SK-N-SH (cell line): ENCODE measurements at regions not wholly inside any gene's neighbourhood (a gene's known extent, or its start where the extent isn't known, plus 50 kb on each side); places are given as distances from the start of the nearest gene placed in this dataset.

Source experiments
- CTCF ChIA-PET: fragments of 300-600, 350-600 bp; formaldehyde crosslinking; extraction: SDS; loops from one replicate; lab custom pipeline; 2021; lab: Yijun Ruan, JAX
- POLR2A ChIA-PET: fragments of 350-600 bp; sonication (Branson Sonifier 250); formaldehyde crosslinking; extraction: SDS; loops from one replicate; lab custom pipeline; 2020; ENCODE audit warnings: antibody characterized with exemption, inconsistent platforms; lab: Yijun Ruan, JAX
- DNase-seq: peaks from one replicate; pipeline ENCODE4 v3.0.0; 2012
- H2AFZ ChIP-seq: fragments of 200-600 bp; sonication (generic); 2 replicates; pipeline ENCODE4 v1.8.1; 2016; ENCODE audit warnings: antibody characterized with exemption, mild to moderate bottlenecking, low read depth
- H3F3A ChIP-seq: fragments of 200-600 bp; sonication (generic); replicated peaks from 2 replicates; pipeline ENCODE3; 2016; ENCODE audit warnings: antibody characterized with exemption, mild to moderate bottlenecking; ENCODE audit not compliant: insufficient read depth
- H3K27ac ChIP-seq, 2 experiments: fragments of 200-500 bp in 1 of 2; fragments of 200-600 bp in 1 of 2; sonication (Bioruptor generic) in 1 of 2; sonication (generic), shearing (Covaris generic) in 1 of 2; 2 replicates each; pipeline versions ENCODE4 v1.5.1 to v1.6.1; 2014 to 2016; ENCODE audit warnings: low read depth in 2 of 2, inconsistent platforms in 1 of 2, low read length in 1 of 2, mild to moderate bottlenecking in 1 of 2, mixed read lengths in 1 of 2
- H3K27me3 ChIP-seq: fragments of 200-600 bp; sonication (generic), shearing (Covaris generic); 2 replicates; pipeline ENCODE4 v1.6.1; 2016; ENCODE audit warnings: mixed run types; ENCODE audit not compliant: insufficient read depth
- H3K36me3 ChIP-seq, 2 experiments: fragments of 200-500 bp in 1 of 2; fragments of 200-600 bp in 1 of 2; sonication (Bioruptor generic) in 1 of 2; sonication (generic) in 1 of 2; replicated peaks in 1 of 2; 2 replicates each; pipeline versions ENCODE3 to v1.5.1; 2014 to 2016; ENCODE audit warnings: low read length in 1 of 2, mild to moderate bottlenecking in 1 of 2; ENCODE audit not compliant: insufficient read depth in 2 of 2, control insufficient read depth in 1 of 2
- H3K4me1 ChIP-seq, 2 experiments: fragments of 200-500 bp in 1 of 2; fragments of 200-600 bp in 1 of 2; sonication (Bioruptor generic) in 1 of 2; sonication (generic), shearing (Covaris generic) in 1 of 2; 2 replicates each; pipeline versions ENCODE4 v1.5.1 to v1.6.1; 2014 to 2016; ENCODE audit warnings: low read depth in 1 of 2, low read length in 1 of 2, mixed run types in 1 of 2; ENCODE audit not compliant: insufficient read depth in 2 of 2, control insufficient read depth in 1 of 2
- H3K4me2 ChIP-seq: fragments of 200-600 bp; sonication (generic), shearing (Covaris generic); 2 replicates; pipeline ENCODE4 v1.6.1; 2017; ENCODE audit warnings: mixed run types
- H3K4me3 ChIP-seq, 2 experiments: fragments of 200-500 bp in 1 of 2; fragments of 200-600 bp in 1 of 2; sonication (Bioruptor generic) in 1 of 2; sonication (generic), shearing (Covaris generic) in 1 of 2; 2 replicates each; pipeline versions ENCODE4 v1.5.1 to v1.8.1; 2014 to 2016; ENCODE audit warnings: low read depth in 2 of 2, inconsistent platforms in 1 of 2, low read length in 1 of 2, mild to moderate bottlenecking in 1 of 2, mixed read lengths in 1 of 2, moderate library complexity in 1 of 2
- H3K79me2 ChIP-seq: fragments of 200-600 bp; sonication (generic); 2 replicates; pipeline ENCODE4 v1.8.1; 2017; ENCODE audit warnings: mild to moderate bottlenecking; ENCODE audit not compliant: insufficient read depth
- H3K9ac ChIP-seq: fragments of 200-600 bp; sonication (generic); 2 replicates; pipeline ENCODE4 v1.6.1; 2017; ENCODE audit warnings: mixed run types
- H3K9me2 ChIP-seq: fragments of 200-600 bp; sonication (generic); 2 replicates; pipeline ENCODE4 v1.6.1; 2017; ENCODE audit warnings: mixed run types
- H3K9me3 ChIP-seq: fragments of 200-600 bp; sonication (generic); 2 replicates; pipeline ENCODE4 v1.6.1; 2017; ENCODE audit warnings: mixed run types, mild to moderate bottlenecking, moderate library complexity
- H4K20me1 ChIP-seq: fragments of 200-600 bp; sonication (generic); 2 replicates; pipeline ENCODE4 v1.6.1; 2017; ENCODE audit warnings: mild to moderate bottlenecking, mixed run types; ENCODE audit not compliant: insufficient read depth
- GABPA ChIP-seq: IDR thresholded peaks from 2 replicates; pipeline ENCODE4 v1.4.0; 2012; ENCODE audit warnings: low read depth, mild to moderate bottlenecking
- GATA2 ChIP-seq: sonication (generic); formaldehyde crosslinking; IDR thresholded peaks from 2 replicates; pipeline ENCODE4 v1.5.0; 2020; ENCODE audit warnings: mild to moderate bottlenecking, missing genetic modification reagents
- JUND ChIP-seq: IDR thresholded peaks from 2 replicates; pipeline ENCODE4 v1.4.0; 2012
- MEF2A ChIP-seq: IDR thresholded peaks from 2 replicates; pipeline ENCODE4 v1.4.0; 2012; ENCODE audit warnings: low read depth, borderline replicate concordance
- MXI1 ChIP-seq: IDR thresholded peaks from 2 replicates; pipeline ENCODE4 v1.6.1; 2012; ENCODE audit warnings: mild to moderate bottlenecking, low read depth, low read length, improper control_type of control experiment
- NRF1 ChIP-seq: IDR thresholded peaks from 2 replicates; pipeline ENCODE4 v1.6.1; 2012; ENCODE audit warnings: low read depth, mild to moderate bottlenecking, low read length
- RCOR1 ChIP-seq: fragments of 150-350 bp; IDR thresholded peaks from 2 replicates; pipeline ENCODE4 v1.6.1; 2017; ENCODE audit warnings: antibody characterized with exemption, low read length
- TAF1 ChIP-seq: IDR thresholded peaks from 2 replicates; pipeline ENCODE4 v1.6.1; 2012; ENCODE audit warnings: low read depth, mild to moderate bottlenecking, low read length, moderate library complexity, borderline replicate concordance
- TEAD4 ChIP-seq: IDR thresholded peaks from 2 replicates; pipeline ENCODE4 v1.4.0; 2012; ENCODE audit warnings: mild to moderate bottlenecking, borderline replicate concordance; ENCODE audit not compliant: insufficient read depth
- YY1 ChIP-seq: IDR thresholded peaks from 2 replicates; pipeline ENCODE4 v1.4.0; 2012; ENCODE audit warnings: low read depth, mild to moderate bottlenecking
- WGBS: methylation state at CpG from one replicate; pipeline ENCODE4 v1.1.6; 2017; ENCODE audit warnings: low lambda C conversion rate; 5-methylcytosine and 5-hydroxymethylcytosine counted together
- TF ChIP-seq, protein P1 (sequence below): fragments of 150-350 bp; IDR thresholded peaks from 2 replicates; pipeline ENCODE4 v1.6.1; 2017; ENCODE audit warnings: antibody characterized with exemption, low read length, low read depth, borderline replicate concordance
- TF ChIP-seq, protein P2 (sequence below): IDR thresholded peaks from 2 replicates; pipeline ENCODE4 v1.4.0; 2012; ENCODE audit warnings: low read depth, borderline replicate concordance
- TF ChIP-seq, protein P3 (sequence below): fragments of 150-350 bp; IDR thresholded peaks from 2 replicates; pipeline ENCODE4 v1.6.1; 2016; ENCODE audit warnings: mild to moderate bottlenecking, low read depth, low read length
- TF ChIP-seq, protein P4 (sequence below): IDR thresholded peaks from 2 replicates; pipeline ENCODE4 v1.4.0; 2012; ENCODE audit warnings: low read depth
- TF ChIP-seq, protein P5 (sequence below): IDR thresholded peaks from 2 replicates; pipeline ENCODE4 v1.4.0; 2012; ENCODE audit warnings: low read depth, borderline replicate concordance

DNA sequence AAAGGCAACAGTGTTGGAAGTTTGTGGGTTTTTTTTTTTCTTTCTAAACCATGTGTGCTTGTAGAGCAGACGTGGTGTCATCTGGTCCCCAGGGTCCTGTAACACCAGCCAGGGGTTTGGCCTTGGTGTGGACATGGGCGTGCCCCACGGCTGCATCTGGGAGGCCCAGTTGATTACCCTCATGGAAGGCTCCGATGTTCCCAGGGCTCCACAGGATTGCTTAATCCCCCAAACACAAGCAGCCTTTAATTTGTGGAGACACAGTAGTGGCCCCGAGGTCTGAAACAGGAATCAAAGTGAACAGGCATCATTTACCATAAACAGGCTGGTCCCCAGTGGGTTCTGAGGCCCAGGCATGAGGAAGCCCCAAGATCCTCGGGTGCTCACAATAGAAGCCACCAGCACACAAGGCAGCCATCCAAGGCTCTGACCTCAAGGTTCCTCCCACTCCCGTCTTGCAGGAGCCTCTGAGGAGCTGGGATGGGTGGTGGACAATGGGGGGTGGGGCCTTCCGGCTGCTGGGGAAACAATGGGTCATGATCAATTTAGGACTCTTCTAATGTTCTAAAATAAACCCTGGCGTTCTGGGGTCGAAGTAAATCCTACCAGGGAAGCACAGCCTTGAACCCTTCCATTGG is 115.0 kb upstream of the CD82 start:
- no peaks in the 10 kb centered on the region for H3F3A ChIP-seq
- H4K20me1 ChIP-seq: no peaks in the 10 kb centered on the region
- POLR2A ChIA-PET: no interaction called here
- no peaks in the 10 kb centered on the region for H3K9me3 ChIP-seq
- H3K4me2 ChIP-seq: no peak overlapping the region
- no peak overlapping the region for H3K4me3 ChIP-seq
- no peaks in the 10 kb centered on the region for H3K9me2 ChIP-seq
- H3K36me3 ChIP-seq: no peaks in the 10 kb centered on the region
- WGBS: 37% methylated on average over 6 of the region's 10 CpGs
- H3K9ac ChIP-seq: no peak overlapping the region
- no peak overlapping the region for H2AFZ ChIP-seq
- CTCF ChIA-PET: interaction anchor here (1.0 to 2.1 kb wide), 2 partner anchors 8 to 152 kb away, joined by 3 to 6 read pairs; no protein-coding TSS in a partner anchor
- H3K4me1 ChIP-seq: peaks cover 0 to 36% of the 10 kb centered on the region in 2 experiments; a peak in 2 of 4 replicates
- 0 out of 2 replicates have a peak, but pooled peaks cover 7% of the 10 kb centered on the region for H3K27me3 ChIP-seq
- H3K27ac ChIP-seq: no peak overlapping the region
- no peak for DNase-seq
- TF ChIP-seq TEAD4 (no peak), TAF1 (no peak), GABPA (no peak), NRF1 (no peak), GATA2 (CRISPR knock-in tag) (no peak), MEF2A (no peak), JUND (no peak), YY1 (no peak), RCOR1 (no peak)
- TF ChIP-seq, protein P1, sequence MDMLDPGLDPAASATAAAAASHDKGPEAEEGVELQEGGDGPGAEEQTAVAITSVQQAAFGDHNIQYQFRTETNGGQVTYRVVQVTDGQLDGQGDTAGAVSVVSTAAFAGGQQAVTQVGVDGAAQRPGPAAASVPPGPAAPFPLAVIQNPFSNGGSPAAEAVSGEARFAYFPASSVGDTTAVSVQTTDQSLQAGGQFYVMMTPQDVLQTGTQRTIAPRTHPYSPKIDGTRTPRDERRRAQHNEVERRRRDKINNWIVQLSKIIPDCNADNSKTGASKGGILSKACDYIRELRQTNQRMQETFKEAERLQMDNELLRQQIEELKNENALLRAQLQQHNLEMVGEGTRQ: no peak
- TF ChIP-seq, protein P2, sequence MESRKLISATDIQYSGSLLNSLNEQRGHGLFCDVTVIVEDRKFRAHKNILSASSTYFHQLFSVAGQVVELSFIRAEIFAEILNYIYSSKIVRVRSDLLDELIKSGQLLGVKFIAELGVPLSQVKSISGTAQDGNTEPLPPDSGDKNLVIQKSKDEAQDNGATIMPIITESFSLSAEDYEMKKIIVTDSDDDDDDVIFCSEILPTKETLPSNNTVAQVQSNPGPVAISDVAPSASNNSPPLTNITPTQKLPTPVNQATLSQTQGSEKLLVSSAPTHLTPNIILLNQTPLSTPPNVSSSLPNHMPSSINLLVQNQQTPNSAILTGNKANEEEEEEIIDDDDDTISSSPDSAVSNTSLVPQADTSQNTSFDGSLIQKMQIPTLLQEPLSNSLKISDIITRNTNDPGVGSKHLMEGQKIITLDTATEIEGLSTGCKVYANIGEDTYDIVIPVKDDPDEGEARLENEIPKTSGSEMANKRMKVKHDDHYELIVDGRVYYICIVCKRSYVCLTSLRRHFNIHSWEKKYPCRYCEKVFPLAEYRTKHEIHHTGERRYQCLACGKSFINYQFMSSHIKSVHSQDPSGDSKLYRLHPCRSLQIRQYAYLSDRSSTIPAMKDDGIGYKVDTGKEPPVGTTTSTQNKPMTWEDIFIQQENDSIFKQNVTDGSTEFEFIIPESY: no peak
- TF ChIP-seq, protein P3, sequence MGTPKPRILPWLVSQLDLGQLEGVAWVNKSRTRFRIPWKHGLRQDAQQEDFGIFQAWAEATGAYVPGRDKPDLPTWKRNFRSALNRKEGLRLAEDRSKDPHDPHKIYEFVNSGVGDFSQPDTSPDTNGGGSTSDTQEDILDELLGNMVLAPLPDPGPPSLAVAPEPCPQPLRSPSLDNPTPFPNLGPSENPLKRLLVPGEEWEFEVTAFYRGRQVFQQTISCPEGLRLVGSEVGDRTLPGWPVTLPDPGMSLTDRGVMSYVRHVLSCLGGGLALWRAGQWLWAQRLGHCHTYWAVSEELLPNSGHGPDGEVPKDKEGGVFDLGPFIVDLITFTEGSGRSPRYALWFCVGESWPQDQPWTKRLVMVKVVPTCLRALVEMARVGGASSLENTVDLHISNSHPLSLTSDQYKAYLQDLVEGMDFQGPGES: no peak
- H3K79me2 ChIP-seq: no peaks in the 10 kb centered on the region

DNA sequence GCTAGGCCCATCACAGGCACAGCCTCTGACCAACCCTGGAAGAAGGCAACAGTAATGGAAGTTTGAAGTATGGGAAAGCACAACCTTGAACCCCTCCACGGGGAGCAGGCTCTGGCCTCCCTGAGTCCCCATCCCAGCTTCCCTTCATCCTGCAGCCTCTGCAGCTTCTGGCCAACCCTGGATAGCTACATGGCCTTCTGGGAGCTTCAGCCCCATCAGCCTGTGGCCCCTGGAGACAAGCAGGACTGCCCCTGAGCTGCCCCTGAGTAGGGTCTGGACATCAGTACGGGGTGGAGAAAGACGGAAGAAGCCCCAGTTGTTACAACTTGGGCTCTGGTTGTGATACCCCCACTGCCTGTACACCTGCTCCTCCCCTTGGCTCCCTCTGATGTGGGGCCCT is 113.8 kb upstream of the CD82 start:
- H3K79me2 ChIP-seq: no peaks in the 10 kb centered on the region
- no peak overlapping the region for H3K9ac ChIP-seq
- ChIA-PET CTCF (no interaction called here), POLR2A (no interaction called here)
- H3K4me2 ChIP-seq: no peak overlapping the region
- peaks cover 0 to 35% of the 10 kb centered on the region in 2 experiments; a peak in 2 of 4 replicates for H3K4me1 ChIP-seq
- H3K4me3 ChIP-seq: no peak overlapping the region
- H3K27ac ChIP-seq: no peak overlapping the region; a peak in 1 of 4 replicates
- no peak for DNase-seq
- H3K9me3 ChIP-seq: no peaks in the 10 kb centered on the region
- TF ChIP-seq, protein P4, sequence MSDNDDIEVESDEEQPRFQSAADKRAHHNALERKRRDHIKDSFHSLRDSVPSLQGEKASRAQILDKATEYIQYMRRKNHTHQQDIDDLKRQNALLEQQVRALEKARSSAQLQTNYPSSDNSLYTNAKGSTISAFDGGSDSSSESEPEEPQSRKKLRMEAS: no peak
- TF ChIP-seq, protein P5, sequence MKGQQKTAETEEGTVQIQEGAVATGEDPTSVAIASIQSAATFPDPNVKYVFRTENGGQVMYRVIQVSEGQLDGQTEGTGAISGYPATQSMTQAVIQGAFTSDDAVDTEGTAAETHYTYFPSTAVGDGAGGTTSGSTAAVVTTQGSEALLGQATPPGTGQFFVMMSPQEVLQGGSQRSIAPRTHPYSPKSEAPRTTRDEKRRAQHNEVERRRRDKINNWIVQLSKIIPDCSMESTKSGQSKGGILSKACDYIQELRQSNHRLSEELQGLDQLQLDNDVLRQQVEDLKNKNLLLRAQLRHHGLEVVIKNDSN: no peak
- no peak for TF ChIP-seq JUND
- TF ChIP-seq MXI1: no peak
- no peak overlapping the region for H2AFZ ChIP-seq
- H3K9me2 ChIP-seq: no peaks in the 10 kb centered on the region
- H3K27me3 ChIP-seq: 0 out of 2 replicates have a peak, but pooled peaks cover 7% of the 10 kb centered on the region
- H3K36me3 ChIP-seq: no peaks in the 10 kb centered on the region
- 39% methylated on average over 3 of the region's 3 CpGs for WGBS
- H3F3A ChIP-seq: no peaks in the 10 kb centered on the region
- H4K20me1 ChIP-seq: no peaks in the 10 kb centered on the region
